ENCODE measurements at regions not wholly inside any gene's neighbourhood (a gene's known extent, or its start where the extent isn't known, plus 50 kb on each side); places are given as distances from the start of the nearest gene placed in this dataset.

GRCh38 chr11:31910950-31911576, 99.9 kb upstream of the PAX6 start:
- H3K4me1 Mint-ChIP-seq: no peaks in the 10 kb centered on the region
- CTCF ChIA-PET: no interaction called here
- no peak overlapping the region for H3K27ac Mint-ChIP-seq
- Histone ChIP-seq H3K4me3 (ENCODE audit: low read length) (no peak overlapping the region), H3K36me3 (ENCODE audit: insufficient read depth, low read length) (no peaks in the 10 kb centered on the region), H3K27me3 (ENCODE audit: insufficient read depth, low read length, poor library complexity, severe bottlenecking) (no peaks in the 10 kb centered on the region), H3K27ac (ENCODE audit: low read depth, low read length) (no peak overlapping the region), H3K4me1 (ENCODE audit: insufficient read depth, low read length) (no peaks in the 10 kb centered on the region), H3K9me3 (ENCODE audit: low read length) (no peaks in the 10 kb centered on the region)
- POLR2A ChIA-PET: no interaction called here
- H3K27me3 Mint-ChIP-seq: peaks cover 13 to 20% of the 10 kb centered on the region in 2 donors
- H3K36me3 Mint-ChIP-seq: no peaks in the 10 kb centered on the region
- no peak overlapping the region for H3K4me3 Mint-ChIP-seq
- peaks cover 0 to 5% (median 1%) of the 10 kb centered on the region in 5 donors for H3K9me3 Mint-ChIP-seq
- no peak for DNase-seq

DNA sequence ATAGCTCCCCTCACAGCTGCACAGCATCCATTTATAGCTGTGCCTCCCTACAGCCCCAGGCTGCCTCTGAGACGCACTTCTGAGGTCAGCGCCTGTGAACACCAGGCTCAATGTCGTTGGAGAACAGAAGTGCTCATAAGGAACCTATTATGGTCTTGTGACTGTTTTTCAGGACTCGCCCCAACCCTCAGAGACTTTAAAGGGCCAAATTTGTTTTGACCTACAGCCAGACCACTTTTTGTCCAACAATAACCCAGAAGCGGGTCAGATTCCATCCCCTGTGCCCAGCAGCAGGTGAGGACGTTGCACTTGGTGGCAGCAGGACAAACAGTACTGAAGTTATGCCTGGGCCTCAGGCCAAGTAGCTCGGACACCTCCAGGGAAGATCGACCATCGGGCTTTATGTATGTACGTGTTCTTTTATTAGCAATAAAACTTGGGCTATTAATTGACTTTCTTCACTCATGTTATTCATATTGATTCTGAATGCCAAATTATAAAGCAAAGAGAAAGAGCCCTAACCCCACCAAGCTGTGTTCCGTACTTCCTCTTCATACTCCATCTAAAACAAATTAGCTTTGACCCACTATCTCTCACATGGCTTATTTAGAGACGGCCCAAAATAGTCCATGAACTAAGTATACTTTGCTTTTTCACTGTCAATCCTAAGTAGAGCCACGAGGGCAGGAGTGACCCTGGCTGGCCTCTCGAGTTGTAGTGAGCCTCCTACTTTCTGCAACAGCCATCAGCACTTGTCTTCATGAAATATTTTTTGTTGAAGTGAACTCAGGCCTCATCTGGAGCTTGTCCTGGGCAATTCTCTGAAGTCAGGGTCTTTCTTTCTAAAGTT, 92.3 kb upstream of the PAX6 start:
- H3K27ac ChIP-seq (ENCODE audit: low read depth, low read length): no peak overlapping the region
- H3K36me3 Mint-ChIP-seq: no peaks in the 10 kb centered on the region
- no peak overlapping the region for H3K27ac Mint-ChIP-seq
- CTCF ChIA-PET: interaction anchor here (1.6 kb wide), 1 partner anchor 10 kb away, joined by 4 read pairs; no protein-coding TSS in a partner anchor
- H3K4me3 ChIP-seq (ENCODE audit: low read length): no peak overlapping the region
- no peaks in the 10 kb centered on the region for H3K9me3 ChIP-seq (ENCODE audit: low read length)
- H3K4me3 Mint-ChIP-seq: no peak overlapping the region
- POLR2A ChIA-PET: no interaction called here
- H3K27me3 ChIP-seq (ENCODE audit: insufficient read depth, low read length, poor library complexity, severe bottlenecking): no peaks in the 10 kb centered on the region
- peaks cover 0 to 4% (median 2%) of the 10 kb centered on the region in 5 donors for H3K9me3 Mint-ChIP-seq
- H3K36me3 ChIP-seq (ENCODE audit: insufficient read depth, low read length): no peaks in the 10 kb centered on the region
- H3K4me1 Mint-ChIP-seq: no peaks in the 10 kb centered on the region
- H3K4me1 ChIP-seq (ENCODE audit: insufficient read depth, low read length): no peaks in the 10 kb centered on the region
- no peak for DNase-seq
- H3K27me3 Mint-ChIP-seq: peaks cover 23 to 30% of the 10 kb centered on the region in 2 donors

DNA sequence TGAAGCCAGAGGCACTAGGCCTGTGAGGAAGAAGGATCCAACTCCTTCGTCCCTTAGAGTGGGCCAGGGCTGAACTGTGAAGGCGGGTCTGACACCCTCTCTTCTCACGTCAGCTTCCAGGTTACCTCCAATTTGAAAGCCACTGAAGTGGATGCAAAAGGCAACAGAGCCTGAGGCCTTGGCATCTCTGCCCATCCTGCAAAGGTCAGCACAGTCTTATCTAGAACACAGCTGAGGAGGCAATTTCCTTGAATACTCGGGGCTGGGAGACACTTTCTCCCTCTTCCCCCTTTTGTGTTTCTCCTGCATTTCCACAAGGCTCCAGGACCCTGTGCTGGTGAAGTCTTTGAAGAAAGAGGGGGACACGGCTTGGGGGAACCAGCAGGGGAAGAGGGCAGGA, 91.6 kb upstream of the PAX6 start:
- no peak overlapping the region for H3K4me3 Mint-ChIP-seq
- POLR2A ChIA-PET: no interaction called here

GRCh38 chr11:31895926-31896325, 84.8 kb upstream of the PAX6 start:
- Mint-ChIP-seq H3K9me3 (peaks cover 0 to 2% (median 0%) of the 10 kb centered on the region in 5 donors), H3K36me3 (no peaks in the 10 kb centered on the region), H3K27ac (no peak overlapping the region), H3K4me3 (no peak overlapping the region), H3K27me3 (peaks cover 8 to 25% of the 10 kb centered on the region in 2 donors), H3K4me1 (no peaks in the 10 kb centered on the region)
- Histone ChIP-seq H3K27ac (ENCODE audit: low read depth, low read length) (no peak overlapping the region), H3K4me3 (ENCODE audit: low read length) (no peak overlapping the region), H3K36me3 (ENCODE audit: insufficient read depth, low read length) (no peaks in the 10 kb centered on the region), H3K9me3 (ENCODE audit: low read length) (no peaks in the 10 kb centered on the region), H3K4me1 (ENCODE audit: insufficient read depth, low read length) (no peaks in the 10 kb centered on the region), H3K27me3 (ENCODE audit: insufficient read depth, low read length, poor library complexity, severe bottlenecking) (no peaks in the 10 kb centered on the region)
- POLR2A ChIA-PET: no interaction called here
- DNase-seq: no peak
- CTCF ChIA-PET: no interaction called here

More for the DNA sequence above, 91.6 kb upstream of the PAX6 start:
- H3K27me3 ChIP-seq (ENCODE audit: insufficient read depth, low read length, poor library complexity, severe bottlenecking): no peaks in the 10 kb centered on the region
- no peaks in the 10 kb centered on the region for H3K36me3 ChIP-seq (ENCODE audit: insufficient read depth, low read length)
- no peak overlapping the region for H3K27ac ChIP-seq (ENCODE audit: low read depth, low read length)
- H3K9me3 ChIP-seq (ENCODE audit: low read length): no peaks in the 10 kb centered on the region
- H3K27me3 Mint-ChIP-seq: peaks cover 23 to 31% of the 10 kb centered on the region in 2 donors
- no peaks in the 10 kb centered on the region for H3K4me1 Mint-ChIP-seq
- H3K9me3 Mint-ChIP-seq: peaks cover 0 to 3% (median 2%) of the 10 kb centered on the region in 5 donors
- H3K36me3 Mint-ChIP-seq: no peaks in the 10 kb centered on the region
- CTCF ChIA-PET: no interaction called here
- no peak overlapping the region for H3K27ac Mint-ChIP-seq
- H3K4me3 ChIP-seq (ENCODE audit: low read length): no peak overlapping the region
- no peak for DNase-seq
- no peaks in the 10 kb centered on the region for H3K4me1 ChIP-seq (ENCODE audit: insufficient read depth, low read length)

GRCh38 chr11:31887180-31887579, 76.1 kb upstream of the PAX6 start:
- peaks cover 5 to 16% of the 10 kb centered on the region in 2 donors for H3K27me3 Mint-ChIP-seq
- H3K9me3 Mint-ChIP-seq: no peaks in the 10 kb centered on the region
- H3K36me3 ChIP-seq (ENCODE audit: insufficient read depth, low read length): no peaks in the 10 kb centered on the region
- no peaks in the 10 kb centered on the region for H3K9me3 ChIP-seq (ENCODE audit: low read length)
- DNase-seq: no peak
- no peaks in the 10 kb centered on the region for H3K4me1 ChIP-seq (ENCODE audit: insufficient read depth, low read length)
- POLR2A ChIA-PET: no interaction called here
- no peak overlapping the region for H3K4me3 ChIP-seq (ENCODE audit: low read length)
- H3K27me3 ChIP-seq (ENCODE audit: insufficient read depth, low read length, poor library complexity, severe bottlenecking): no peaks in the 10 kb centered on the region
- H3K27ac ChIP-seq (ENCODE audit: low read depth, low read length): no peak overlapping the region
- no peak overlapping the region for H3K27ac Mint-ChIP-seq
- H3K4me1 Mint-ChIP-seq: no peaks in the 10 kb centered on the region
- CTCF ChIA-PET: no interaction called here
- H3K36me3 Mint-ChIP-seq: peaks cover 0 to 2% (median 0%) of the 10 kb centered on the region in 3 donors
- H3K4me3 Mint-ChIP-seq: no peak overlapping the region

GRCh38 chr11:31884080-31884479, 73.0 kb upstream of the PAX6 start:
- Mint-ChIP-seq H3K27ac (no peak overlapping the region), H3K9me3 (peaks cover 0 to under 1% (median 0%) of the 10 kb centered on the region in 5 donors), H3K4me3 (no peak overlapping the region), H3K36me3 (peaks cover 0 to 2% (median 0%) of the 10 kb centered on the region in 3 donors), H3K27me3 (peaks cover 5 to 22% of the 10 kb centered on the region in 2 donors), H3K4me1 (no peaks in the 10 kb centered on the region)
- no peaks in the 10 kb centered on the region for H3K9me3 ChIP-seq (ENCODE audit: low read length)
- H3K4me1 ChIP-seq (ENCODE audit: insufficient read depth, low read length): no peaks in the 10 kb centered on the region
- POLR2A ChIA-PET: no interaction called here
- no peak overlapping the region for H3K27ac ChIP-seq (ENCODE audit: low read depth, low read length)
- CTCF ChIA-PET: no interaction called here
- no peaks in the 10 kb centered on the region for H3K36me3 ChIP-seq (ENCODE audit: insufficient read depth, low read length)
- H3K27me3 ChIP-seq (ENCODE audit: insufficient read depth, low read length, poor library complexity, severe bottlenecking): no peaks in the 10 kb centered on the region
- DNase-seq: no peak
- no peak overlapping the region for H3K4me3 ChIP-seq (ENCODE audit: low read length)

DNA sequence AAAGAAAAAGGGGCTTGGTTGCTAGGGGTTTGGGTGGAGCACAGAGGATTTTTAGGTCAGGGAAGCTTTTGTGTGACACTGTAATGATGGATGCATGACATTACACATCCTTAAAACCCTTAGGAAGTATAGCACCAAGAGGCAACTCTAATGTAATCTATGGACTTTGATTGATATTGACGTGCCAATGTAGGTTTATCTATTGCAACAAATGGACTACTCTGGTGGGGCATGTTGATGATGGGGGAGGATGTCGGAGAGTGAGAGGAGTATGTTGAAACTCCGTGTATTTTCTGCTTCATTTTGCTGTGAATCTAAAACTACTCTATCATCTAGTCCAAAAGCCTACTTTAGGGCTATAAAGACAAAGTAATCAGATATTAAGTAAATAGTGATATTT, 72.3 kb upstream of the PAX6 start:
- Mint-ChIP-seq H3K4me1 (no peaks in the 10 kb centered on the region), H3K27ac (no peak overlapping the region), H3K9me3 (peaks cover 0 to 2% (median 0%) of the 10 kb centered on the region in 5 donors), H3K36me3 (no peaks in the 10 kb centered on the region), H3K27me3 (peaks cover 12 to 22% of the 10 kb centered on the region in 2 donors), H3K4me3 (no peak overlapping the region)
- Histone ChIP-seq H3K27me3 (ENCODE audit: insufficient read depth, low read length, poor library complexity, severe bottlenecking) (no peaks in the 10 kb centered on the region), H3K27ac (ENCODE audit: low read depth, low read length) (no peak overlapping the region), H3K4me3 (ENCODE audit: low read length) (no peak overlapping the region), H3K4me1 (ENCODE audit: insufficient read depth, low read length) (no peaks in the 10 kb centered on the region), H3K9me3 (ENCODE audit: low read length) (no peaks in the 10 kb centered on the region), H3K36me3 (ENCODE audit: insufficient read depth, low read length) (no peaks in the 10 kb centered on the region)
- ChIA-PET POLR2A (no interaction called here), CTCF (no interaction called here)
- no peak for DNase-seq

DNA sequence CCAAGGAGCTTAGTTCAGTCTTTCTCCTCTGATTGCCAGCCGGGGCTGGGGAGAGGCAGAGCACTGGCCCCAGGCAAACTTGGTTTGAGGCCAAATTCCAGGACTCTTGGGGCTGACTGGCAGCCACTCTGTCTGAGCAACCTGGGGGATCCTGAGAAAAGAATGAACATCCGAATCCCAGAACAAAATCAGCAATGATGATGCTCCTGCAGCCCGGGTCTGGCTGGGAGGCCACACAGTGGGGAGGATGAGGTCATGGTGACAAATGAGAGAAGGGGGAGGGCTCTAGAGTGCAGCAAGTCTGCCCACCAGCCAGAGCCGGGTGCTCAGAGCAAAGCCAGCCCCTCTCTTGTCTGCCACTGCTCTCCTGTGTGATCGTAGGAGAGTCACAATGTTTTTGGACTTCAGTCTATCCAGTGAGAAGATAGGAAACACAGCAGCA, 71.8 kb upstream of the PAX6 start:
- no peak overlapping the region for H3K27ac Mint-ChIP-seq
- Histone ChIP-seq H3K27ac (ENCODE audit: low read depth, low read length) (no peak overlapping the region), H3K4me1 (ENCODE audit: insufficient read depth, low read length) (no peaks in the 10 kb centered on the region), H3K4me3 (ENCODE audit: low read length) (no peak overlapping the region), H3K9me3 (ENCODE audit: low read length) (no peaks in the 10 kb centered on the region), H3K27me3 (ENCODE audit: insufficient read depth, low read length, poor library complexity, severe bottlenecking) (no peaks in the 10 kb centered on the region), H3K36me3 (ENCODE audit: insufficient read depth, low read length) (no peaks in the 10 kb centered on the region)
- H3K36me3 Mint-ChIP-seq: no peaks in the 10 kb centered on the region
- H3K4me1 Mint-ChIP-seq: no peaks in the 10 kb centered on the region
- POLR2A ChIA-PET: no interaction called here
- no peak for DNase-seq
- H3K27me3 Mint-ChIP-seq: peaks cover 15 to 22% of the 10 kb centered on the region in 2 donors
- H3K4me3 Mint-ChIP-seq: no peak overlapping the region
- CTCF ChIA-PET: no interaction called here
- H3K9me3 Mint-ChIP-seq: peaks cover 0 to 2% (median 0%) of the 10 kb centered on the region in 5 donors
